ENCODE measurements at regions not wholly inside any gene's neighbourhood (a gene's known extent, or its start where the extent isn't known, plus 50 kb on each side); places are given as distances from the start of the nearest gene placed in this dataset.

GRCh38 chr16:85181739-85182129 lies 69.5 kb upstream of the CIBAR2 start:
- TF ChIP-seq CTCF (IDR thresholded peaks at IDR 0.05; ENCODE audit: insufficient read depth, low read depth, low read length) (no peak), EZH2 (IDR thresholded peaks at IDR 0.05; ENCODE audit: insufficient read depth, low read length) (no peak)
